Neural progenitor cell (in vitro differentiated cells): ENCODE measurements at regions not wholly inside any gene's neighbourhood (a gene's known extent, or its start where the extent isn't known, plus 50 kb on each side); places are given as distances from the start of the nearest gene placed in this dataset.
A peak's percentile ranks its signal among the peaks of the same experiment; 100 is the strongest.

Source experiments
- DNase-seq: peaks from one replicate; pipeline ENCODE4 v3.0.0-alpha.2; 2016; ENCODE audit warnings: low spot score
- H2AFZ ChIP-seq: fragments of 200-600 bp; sonication (generic); replicated peaks from 2 replicates; pipeline ENCODE4 v1.6.1; 2016; ENCODE audit warnings: antibody characterized with exemption
- H3F3A ChIP-seq: fragments of 200-600 bp; sonication (generic); 2 replicates; pipeline ENCODE4 v1.6.1; 2016; ENCODE audit warnings: antibody characterized with exemption, low read depth
- H3K27ac ChIP-seq: fragments of 200-600 bp; sonication (generic); 2 replicates; pipeline ENCODE4 v1.5.1; 2016; ENCODE audit warnings: mild to moderate bottlenecking
- H3K27me3 ChIP-seq: fragments of 200-600 bp; sonication (generic); 2 replicates; pipeline ENCODE4 v1.6.1; 2016; ENCODE audit warnings: mild to moderate bottlenecking, moderate library complexity
- H3K36me3 ChIP-seq: fragments of 200-600 bp; sonication (generic); 2 replicates; pipeline ENCODE4 v1.5.1; 2016
- H3K4me1 ChIP-seq: fragments of 200-600 bp; sonication (generic); 2 replicates; pipeline ENCODE4 v1.6.1; 2016; ENCODE audit warnings: mixed run types
- H3K4me2 ChIP-seq: fragments of 200-600 bp; sonication (generic); 2 replicates; pipeline ENCODE4 v1.6.1; 2016
- H3K4me3 ChIP-seq: fragments of 200-600 bp; sonication (generic); 2 replicates; pipeline ENCODE4 v1.5.1; 2016
- H3K79me2 ChIP-seq: fragments of 200-600 bp; sonication (generic); 2 replicates; pipeline ENCODE4 v1.6.1; 2016; ENCODE audit warnings: low read depth
- H3K9ac ChIP-seq: fragments of 200-600 bp; sonication (generic); 2 replicates; pipeline ENCODE4 v1.6.1; 2016
- H3K9me3 ChIP-seq: fragments of 200-600 bp; sonication (generic); 2 replicates; pipeline ENCODE4 v1.5.1; 2016; ENCODE audit warnings: low read depth
- H4K20me1 ChIP-seq: fragments of 200-600 bp; sonication (generic); 2 replicates; pipeline ENCODE4 v1.6.1; 2016; ENCODE audit warnings: low read depth
- H3K27ac Mint-ChIP-seq: 3 replicates; pipeline ENCODE4 v1.8.0; 2021; ENCODE audit warnings: mixed read lengths
- H3K27me3 Mint-ChIP-seq: 2 replicates; pipeline ENCODE4 v1.8.0; 2022; ENCODE audit warnings: low read depth, mild to moderate bottlenecking, inconsistent platforms, moderate library complexity, mixed read lengths; ENCODE audit not compliant: insufficient read depth
- H3K36me3 Mint-ChIP-seq: 3 replicates; pipeline ENCODE4 v1.8.0; 2021; ENCODE audit warnings: mixed read lengths
- H3K4me1 Mint-ChIP-seq: 3 replicates; pipeline ENCODE4 v1.8.0; 2021; ENCODE audit warnings: mixed read lengths
- H3K4me3 Mint-ChIP-seq: 3 replicates; pipeline ENCODE4 v1.8.0; 2021; ENCODE audit warnings: mild to moderate bottlenecking, moderate library complexity, mixed read lengths
- H3K9me3 Mint-ChIP-seq: 3 replicates; pipeline ENCODE4 v1.8.0; 2020; ENCODE audit warnings: mixed read lengths
- EZH2 ChIP-seq: fragments of 200-600 bp; sonication (generic); IDR thresholded peaks from 2 replicates; pipeline ENCODE4 v1.6.1; 2017; ENCODE audit warnings: antibody characterized with exemption, mild to moderate bottlenecking, moderate library complexity
- EZH2phosphoT487 ChIP-seq: fragments of 200-600 bp; sonication (generic); IDR thresholded peaks from 2 replicates; pipeline ENCODE4 v1.6.1; 2017; ENCODE audit warnings: antibody characterized with exemption
- TF ChIP-seq, protein P1 (sequence below): fragments of 200-600 bp; sonication (generic); IDR thresholded peaks from 2 replicates; pipeline ENCODE4 v1.5.1; 2017; ENCODE audit warnings: antibody characterized with exemption, mild to moderate bottlenecking

DNA sequence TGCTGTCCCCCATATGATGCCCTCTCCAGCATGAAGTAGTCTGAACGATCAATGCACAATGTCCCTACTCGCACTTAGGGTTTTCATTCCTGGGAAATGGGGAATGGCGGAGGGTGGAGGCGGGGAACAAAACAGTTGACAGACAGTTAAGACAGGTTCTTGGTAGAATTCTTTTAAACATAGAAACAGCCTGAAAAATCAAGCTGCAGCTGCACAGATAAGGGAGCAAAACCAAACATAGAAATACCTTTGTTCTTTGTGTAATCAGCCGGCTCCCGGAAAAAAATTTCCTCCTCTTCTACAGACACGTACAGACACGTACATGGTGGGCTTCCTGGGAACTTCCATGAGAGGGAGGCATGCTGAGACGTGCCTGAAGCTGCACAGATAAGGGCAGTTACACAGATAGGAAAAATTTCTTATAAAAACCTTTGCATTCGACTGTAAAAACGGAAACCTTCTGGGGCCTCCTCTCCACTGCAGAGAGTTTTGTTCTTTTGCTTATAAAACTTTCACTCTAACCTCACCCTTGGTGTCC, 662.4 kb upstream of the PTPRD start:
- H3K9me3 ChIP-seq, result no peaks in the 10 kb centered on the region
- H3K9me3 Mint-ChIP-seq, result peaks cover 2% of the 10 kb centered on the region
- H4K20me1 ChIP-seq, result no peaks in the 10 kb centered on the region
- H3K36me3 ChIP-seq, result no peaks in the 10 kb centered on the region
- H3K27ac ChIP-seq, result no peak overlapping the region
- H3K4me1 ChIP-seq, result no peaks in the 10 kb centered on the region
- H3K4me3 Mint-ChIP-seq, result no peak overlapping the region
- H3K27me3 Mint-ChIP-seq, result no peaks in the 10 kb centered on the region
- H2AFZ ChIP-seq, result peak overlapping the region; percentile 14
- H3K27me3 ChIP-seq, result no peaks in the 10 kb centered on the region
- no peak overlapping the region for H3K27ac Mint-ChIP-seq
- no peak for TF ChIP-seq EZH2phosphoT487
- TF ChIP-seq EZH2, result no peak
- TF ChIP-seq, protein P1, sequence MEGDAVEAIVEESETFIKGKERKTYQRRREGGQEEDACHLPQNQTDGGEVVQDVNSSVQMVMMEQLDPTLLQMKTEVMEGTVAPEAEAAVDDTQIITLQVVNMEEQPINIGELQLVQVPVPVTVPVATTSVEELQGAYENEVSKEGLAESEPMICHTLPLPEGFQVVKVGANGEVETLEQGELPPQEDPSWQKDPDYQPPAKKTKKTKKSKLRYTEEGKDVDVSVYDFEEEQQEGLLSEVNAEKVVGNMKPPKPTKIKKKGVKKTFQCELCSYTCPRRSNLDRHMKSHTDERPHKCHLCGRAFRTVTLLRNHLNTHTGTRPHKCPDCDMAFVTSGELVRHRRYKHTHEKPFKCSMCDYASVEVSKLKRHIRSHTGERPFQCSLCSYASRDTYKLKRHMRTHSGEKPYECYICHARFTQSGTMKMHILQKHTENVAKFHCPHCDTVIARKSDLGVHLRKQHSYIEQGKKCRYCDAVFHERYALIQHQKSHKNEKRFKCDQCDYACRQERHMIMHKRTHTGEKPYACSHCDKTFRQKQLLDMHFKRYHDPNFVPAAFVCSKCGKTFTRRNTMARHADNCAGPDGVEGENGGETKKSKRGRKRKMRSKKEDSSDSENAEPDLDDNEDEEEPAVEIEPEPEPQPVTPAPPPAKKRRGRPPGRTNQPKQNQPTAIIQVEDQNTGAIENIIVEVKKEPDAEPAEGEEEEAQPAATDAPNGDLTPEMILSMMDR, result no peak
- H3K36me3 Mint-ChIP-seq, result no peaks in the 10 kb centered on the region
- no peak overlapping the region for H3K4me3 ChIP-seq
- H3K9ac ChIP-seq, result no peak overlapping the region
- no peak overlapping the region for H3K4me2 ChIP-seq
- H3K4me1 Mint-ChIP-seq, result no peaks in the 10 kb centered on the region
- DNase-seq, result no peak
- no peaks in the 10 kb centered on the region for H3F3A ChIP-seq
- H3K79me2 ChIP-seq, result no peaks in the 10 kb centered on the region

DNA sequence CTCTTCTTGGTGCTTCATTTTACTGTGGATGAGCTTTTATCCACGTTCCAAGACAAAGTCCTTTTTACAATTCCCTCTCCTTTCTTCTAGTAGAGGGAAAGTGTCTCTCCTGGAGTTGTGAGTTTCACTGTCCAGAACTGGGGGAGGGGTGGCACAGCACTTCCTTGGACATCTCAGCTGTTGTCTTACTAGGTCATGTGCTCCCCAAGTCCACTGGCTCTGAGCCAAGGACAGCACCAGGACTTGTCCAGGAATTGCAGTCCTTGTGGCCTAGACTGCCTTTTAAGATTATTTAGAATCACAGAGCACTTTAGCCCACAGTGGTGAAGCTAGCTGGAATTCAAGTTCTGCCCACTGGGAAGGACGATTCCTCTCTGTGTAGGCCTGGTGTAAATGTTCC, 700.2 kb upstream of the PTPRD start:
- Histone ChIP-seq H3K4me2 (no peak overlapping the region), H3F3A (no peaks in the 10 kb centered on the region), H3K9me3 (no peaks in the 10 kb centered on the region), H3K4me3 (no peak overlapping the region), H3K4me1 (no peaks in the 10 kb centered on the region), H4K20me1 (no peaks in the 10 kb centered on the region), H3K27me3 (no peaks in the 10 kb centered on the region), H3K9ac (no peak overlapping the region), H2AFZ (no peak overlapping the region), H3K79me2 (no peaks in the 10 kb centered on the region), H3K36me3 (no peaks in the 10 kb centered on the region), H3K27ac (no peak overlapping the region)
- H3K27me3 Mint-ChIP-seq, result no peaks in the 10 kb centered on the region
- no peaks in the 10 kb centered on the region for H3K4me1 Mint-ChIP-seq
- H3K36me3 Mint-ChIP-seq, result no peaks in the 10 kb centered on the region
- TF ChIP-seq EZH2phosphoT487 (no peak), EZH2 (no peak)
- TF ChIP-seq, protein P1, result no peak
- no peak overlapping the region for H3K27ac Mint-ChIP-seq
- no peak overlapping the region for H3K4me3 Mint-ChIP-seq
- H3K9me3 Mint-ChIP-seq, result peaks cover 2% of the 10 kb centered on the region
- no peak for DNase-seq

DNA sequence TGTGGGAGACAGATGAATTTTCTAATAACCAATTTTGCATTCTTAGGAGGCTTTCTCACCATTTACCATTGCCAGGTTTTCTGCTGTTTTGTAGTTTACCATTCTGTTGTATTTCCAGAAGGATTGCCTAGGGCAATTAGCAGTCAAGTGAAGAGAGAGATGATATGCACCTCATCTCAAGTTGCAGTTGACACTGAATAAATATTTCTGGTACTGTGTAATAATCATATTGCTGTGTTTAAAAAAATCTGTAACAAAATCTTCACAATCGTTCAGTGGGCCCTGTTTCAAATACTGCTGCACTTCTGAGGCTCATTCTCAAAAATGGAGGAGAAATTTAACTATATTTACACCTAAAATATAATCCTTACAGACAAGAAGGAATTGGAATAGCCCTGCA, 706.1 kb upstream of the PTPRD start:
- Histone ChIP-seq H3K4me3 (no peak overlapping the region), H3K27ac (no peak overlapping the region), H3K27me3 (no peaks in the 10 kb centered on the region), H3K79me2 (no peaks in the 10 kb centered on the region), H2AFZ (no peak overlapping the region), H4K20me1 (no peaks in the 10 kb centered on the region), H3K9me3 (no peaks in the 10 kb centered on the region), H3K4me2 (no peak overlapping the region), H3K4me1 (no peaks in the 10 kb centered on the region), H3K36me3 (no peaks in the 10 kb centered on the region), H3K9ac (no peak overlapping the region), H3F3A (no peaks in the 10 kb centered on the region)
- TF ChIP-seq EZH2, result no peak
- Mint-ChIP-seq H3K27ac (no peak overlapping the region), H3K9me3 (no peaks in the 10 kb centered on the region), H3K4me3 (no peak overlapping the region), H3K36me3 (no peaks in the 10 kb centered on the region), H3K4me1 (no peaks in the 10 kb centered on the region), H3K27me3 (no peaks in the 10 kb centered on the region)
- DNase-seq, result no peak

DNA sequence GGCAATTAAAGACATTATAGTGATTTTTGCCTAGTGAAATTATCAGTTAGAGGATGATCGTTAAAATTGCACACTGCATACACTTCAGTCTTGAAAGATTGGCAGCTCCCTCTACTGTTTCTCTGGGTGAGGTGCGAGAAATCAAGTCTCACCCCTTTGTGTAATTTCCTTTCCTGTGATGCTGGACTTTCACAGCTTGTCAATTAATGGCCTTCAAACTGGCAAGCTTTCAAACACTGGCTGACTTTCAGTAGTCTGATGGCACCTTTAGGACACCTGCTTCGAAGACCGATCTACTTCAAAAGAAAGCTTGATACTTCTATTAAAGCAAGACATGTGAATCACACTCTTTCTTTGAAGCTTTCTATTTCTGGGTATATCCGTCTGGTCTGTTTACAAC, 706.7 kb upstream of the PTPRD start:
- H3K4me1 ChIP-seq, result no peaks in the 10 kb centered on the region
- no peaks in the 10 kb centered on the region for H3K9me3 Mint-ChIP-seq
- no peaks in the 10 kb centered on the region for H3K79me2 ChIP-seq
- no peaks in the 10 kb centered on the region for H3F3A ChIP-seq
- H2AFZ ChIP-seq, result peak overlapping the region; percentile 57
- no peak overlapping the region for H3K27ac Mint-ChIP-seq
- H3K4me1 Mint-ChIP-seq, result no peaks in the 10 kb centered on the region
- no peaks in the 10 kb centered on the region for H3K36me3 Mint-ChIP-seq
- no peaks in the 10 kb centered on the region for H3K9me3 ChIP-seq
- no peaks in the 10 kb centered on the region for H3K27me3 Mint-ChIP-seq
- H3K27me3 ChIP-seq, result no peaks in the 10 kb centered on the region
- no peaks in the 10 kb centered on the region for H3K36me3 ChIP-seq
- no peak overlapping the region for H3K4me3 ChIP-seq
- H3K9ac ChIP-seq, result no peak overlapping the region
- no peak overlapping the region for H3K4me3 Mint-ChIP-seq
- DNase-seq, result peak; percentile 60
- H3K4me2 ChIP-seq, result no peak overlapping the region
- no peak for TF ChIP-seq EZH2
- TF ChIP-seq, protein P1, result peak; percentile 72
- no peaks in the 10 kb centered on the region for H4K20me1 ChIP-seq
- H3K27ac ChIP-seq, result no peak overlapping the region
